Right ventricle myocardium superior (tissue), 1 donor: ENCODE measurements at regions not wholly inside any gene's neighbourhood (a gene's known extent, or its start where the extent isn't known, plus 50 kb on each side); places are given as distances from the start of the nearest gene placed in this dataset.

Experiments
- ATAC-seq: fragments of 200-7000 bp; cut with Tn5 transposase; one replicate; pipeline ENCODE4 v1.9.1; 2020; ENCODE audit warnings: mild to moderate bottlenecking; ENCODE audit not compliant: poor library complexity
- DNase-seq: peaks from one replicate; pipeline ENCODE4 v3.0.0-alpha.2; 2020
- intact Hi-C: fragments of 100-400 bp; cut with DNase I; formaldehyde crosslinking; loops from one replicate; pipeline ENCODE4 v1.11.2; 2022
- donor health status: DM: no; HTN: yes; CAD: no; lungs with severe emphysema.

- ATAC-seq = no peak
- DNase-seq = no peak
- intact Hi-C loops = no loop called here
These were observed 161.7 kb downstream of the NTMT2 start for GRCh38 chr1:170307426-170307825.

- peak; percentile 32 for ATAC-seq
- intact Hi-C loops = no loop called here
- DNase-seq = no peak
These were observed 163.7 kb downstream of the NTMT2 start for GRCh38 chr1:170309389-170310013.

- intact Hi-C loops = no loop called here
- ATAC-seq (no peak), DNase-seq (no peak)
These were observed 164.3 kb downstream of the NTMT2 start for GRCh38 chr1:170310014-170310405.

- DNase-seq = no peak
- intact Hi-C loops = no loop called here
- ATAC-seq = no peak
These were observed 165.2 kb downstream of the NTMT2 start for GRCh38 chr1:170310951-170311350.

- DNase-seq (no peak), ATAC-seq (no peak)
- intact Hi-C loops = no loop called here
These were observed 167.5 kb downstream of the NTMT2 start for GRCh38 chr1:170313306-170313705.

- ATAC-seq (no peak), DNase-seq (no peak)
- intact Hi-C loops = no loop called here
These were observed 170.5 kb downstream of the NTMT2 start for GRCh38 chr1:170316270-170316669.

- no peak for ATAC-seq
- no peak for DNase-seq
- intact Hi-C loops = no loop called here
These were observed 172.4 kb downstream of the NTMT2 start for GRCh38 chr1:170318141-170318540.

- no peak for DNase-seq
- intact Hi-C loops = no loop called here
- ATAC-seq = no peak
These were observed 173.0 kb downstream of the NTMT2 start for GRCh38 chr1:170318736-170319135.

- DNase-seq = no peak
- ATAC-seq = no peak
- intact Hi-C loops = no loop called here
These were observed 175.4 kb downstream of the NTMT2 start for GRCh38 chr1:170321113-170321512.

GRCh38 chr1:170326186-170326585, 180.4 kb downstream of the NTMT2 start:
- intact Hi-C loops = no loop called here
- DNase-seq (no peak), ATAC-seq (no peak)

- intact Hi-C loops = no loop called here
- ATAC-seq (no peak), DNase-seq (no peak)
These were observed 187.0 kb downstream of the NTMT2 start for GRCh38 chr1:170332801-170333200.

GRCh38 chr1:170337413-170337994, 191.7 kb downstream of the NTMT2 start:
- no peak for DNase-seq

GRCh38 chr1:170339534-170339933, 192.4 kb upstream of the GORAB start:
- DNase-seq (no peak), ATAC-seq (peak; percentile 57)
- intact Hi-C loops = no loop called here

More at GRCh38 chr1:170337413-170337994, 191.7 kb downstream of the NTMT2 start:
- no peak for ATAC-seq
- intact Hi-C loops = no loop called here

- intact Hi-C loops = no loop called here
These were observed 191.7 kb upstream of the GORAB start for GRCh38 chr1:170340308-170340707.

GRCh38 chr1:170351366-170351946, 180.5 kb upstream of the GORAB start:
- ATAC-seq = no peak
- DNase-seq = no peak
- intact Hi-C loops = no loop called here

More at GRCh38 chr1:170340308-170340707, 191.7 kb upstream of the GORAB start:
- ATAC-seq (peak; percentile 27), DNase-seq (no peak)

GRCh38 chr1:170354246-170354645, 177.7 kb upstream of the GORAB start:
- DNase-seq (no peak), ATAC-seq (peak; percentile 93)
- intact Hi-C loops = no loop called here

GRCh38 chr1:170354690-170355089, 177.3 kb upstream of the GORAB start:
- DNase-seq (no peak), ATAC-seq (peak; percentile 40)
- intact Hi-C loops = no loop called here

- ATAC-seq (peak; percentile 50), DNase-seq (no peak)
- intact Hi-C loops = no loop called here
These were observed 176.6 kb upstream of the GORAB start for GRCh38 chr1:170355267-170355801.

- intact Hi-C loops = no loop called here
- DNase-seq = no peak
- ATAC-seq = no peak
These were observed 175.4 kb upstream of the GORAB start for GRCh38 chr1:170356585-170356984.

GRCh38 chr1:170357750-170358149, 174.2 kb upstream of the GORAB start:
- intact Hi-C loops = no loop called here
- DNase-seq = no peak
- no peak for ATAC-seq
